HG03354 (cell line): ENCODE measurements at regions not wholly inside any gene's neighbourhood (a gene's known extent, or its start where the extent isn't known, plus 50 kb on each side); places are given as distances from the start of the nearest gene placed in this dataset.

Experiments
- ATAC-seq: cut with Tn5 transposase; IDR thresholded peaks from one replicate; pipeline ENCODE4 v1.9.1; 2021; ENCODE audit warnings: mild to moderate bottlenecking; ENCODE audit not compliant: unreplicated experiment, poor library complexity, severe bottlenecking

- ATAC-seq, result no peak
Measured at GRCh38 chr19:30310602-30311263, 61.5 kb upstream of the ZNF536 start.

- no peak for ATAC-seq
Measured at GRCh38 chr19:30311911-30312310, 60.3 kb upstream of the ZNF536 start.

- ATAC-seq, result no peak
Measured at GRCh38 chr19:30312582-30313352, 59.4 kb upstream of the ZNF536 start.

- no peak for ATAC-seq
Measured at GRCh38 chr19:30313353-30313750, 58.8 kb upstream of the ZNF536 start.

GRCh38 chr19:30314056-30314804, 58.0 kb upstream of the ZNF536 start:
- ATAC-seq, result no peak

GRCh38 chr19:30314805-30315155, 57.4 kb upstream of the ZNF536 start:
- ATAC-seq, result no peak

- ATAC-seq, result no peak
Measured at GRCh38 chr19:30315159-30315558, 57.0 kb upstream of the ZNF536 start.

GRCh38 chr19:30316000-30316491, 56.1 kb upstream of the ZNF536 start:
- ATAC-seq, result no peak

GRCh38 chr19:30316560-30317106, 55.6 kb upstream of the ZNF536 start:
- no peak for ATAC-seq

GRCh38 chr19:30317403-30317802, 54.8 kb upstream of the ZNF536 start:
- no peak for ATAC-seq

GRCh38 chr19:30318261-30318660, 53.9 kb upstream of the ZNF536 start:
- no peak for ATAC-seq

- ATAC-seq, result no peak
Measured at GRCh38 chr19:30318936-30319335, 53.2 kb upstream of the ZNF536 start.

- no peak for ATAC-seq
Measured at GRCh38 chr19:30319411-30319810, 52.8 kb upstream of the ZNF536 start.

GRCh38 chr19:30319876-30320275, 52.3 kb upstream of the ZNF536 start:
- no peak for ATAC-seq

GRCh38 chr19:30320466-30320865, 51.7 kb upstream of the ZNF536 start:
- ATAC-seq, result no peak

- no peak for ATAC-seq
Measured at GRCh38 chr19:30320916-30321315, 51.3 kb upstream of the ZNF536 start.
